ENCODE measurements at regions not wholly inside any gene's neighbourhood (a gene's known extent, or its start where the extent isn't known, plus 50 kb on each side); places are given as distances from the start of the nearest gene placed in this dataset.
"Not testable (repeated sequence)": the region's sequence is repeated elsewhere in the genome, so short reads cannot be mapped to it uniquely, and the experiment has no call there.

- not testable (repeated sequence) for H3K4me3 ChIP-seq (ENCODE audit: low read length); H3K27me3 ChIP-seq (ENCODE audit: control insufficient read depth, insufficient read depth, low read length); H3K9me3 ChIP-seq (replicated peaks; ENCODE audit: low read length); H3K4me2 ChIP-seq (ENCODE audit: low read length); H3K36me3 ChIP-seq (ENCODE audit: insufficient read depth, low read length); H3K4me1 ChIP-seq (ENCODE audit: control insufficient read depth, insufficient read depth, low read length); H3K9ac ChIP-seq (ENCODE audit: low read depth, low read length)
Measured at GRCh38 chr4:154907345-154908045, 126.4 kb downstream of the RBM46 start.

GRCh38 chr4:154908168-154908567 lies 127.1 kb downstream of the RBM46 start:
- peaks cover 7% of the 10 kb centered on the region for H3K4me1 ChIP-seq (ENCODE audit: control insufficient read depth, insufficient read depth, low read length)
- no peak overlapping the region for H3K4me2 ChIP-seq (ENCODE audit: low read length)
- H3K9me3 ChIP-seq (replicated peaks; ENCODE audit: low read length) = no peaks in the 10 kb centered on the region
- no peak overlapping the region for H3K9ac ChIP-seq (ENCODE audit: low read depth, low read length)
- no peak overlapping the region for H3K4me3 ChIP-seq (ENCODE audit: low read length)
- H3K27me3 ChIP-seq (ENCODE audit: control insufficient read depth, insufficient read depth, low read length) = no peaks in the 10 kb centered on the region
- H3K36me3 ChIP-seq (ENCODE audit: insufficient read depth, low read length) = no peaks in the 10 kb centered on the region

- Histone ChIP-seq H3K9ac (ENCODE audit: low read depth, low read length) (no peak overlapping the region), H3K4me1 (ENCODE audit: control insufficient read depth, insufficient read depth, low read length) (peaks cover 7% of the 10 kb centered on the region), H3K36me3 (ENCODE audit: insufficient read depth, low read length) (no peaks in the 10 kb centered on the region), H3K9me3 (replicated peaks; ENCODE audit: low read length) (no peaks in the 10 kb centered on the region), H3K4me2 (ENCODE audit: low read length) (no peak overlapping the region), H3K27me3 (ENCODE audit: control insufficient read depth, insufficient read depth, low read length) (peaks cover 3% of the 10 kb centered on the region), H3K4me3 (ENCODE audit: low read length) (no peak overlapping the region)
Measured at GRCh38 chr4:154911097-154911496, 130.0 kb downstream of the RBM46 start.

GRCh38 chr4:154911608-154912098 lies 130.6 kb downstream of the RBM46 start:
- H3K27me3 ChIP-seq (ENCODE audit: control insufficient read depth, insufficient read depth, low read length) = peaks cover 3% of the 10 kb centered on the region
- H3K9ac ChIP-seq (ENCODE audit: low read depth, low read length) = no peak overlapping the region
- no peaks in the 10 kb centered on the region for H3K9me3 ChIP-seq (replicated peaks; ENCODE audit: low read length)
- H3K36me3 ChIP-seq (ENCODE audit: insufficient read depth, low read length) = no peaks in the 10 kb centered on the region
- no peak overlapping the region for H3K4me3 ChIP-seq (ENCODE audit: low read length)
- no peak overlapping the region for H3K4me2 ChIP-seq (ENCODE audit: low read length)
- H3K4me1 ChIP-seq (ENCODE audit: control insufficient read depth, insufficient read depth, low read length) = peaks cover 7% of the 10 kb centered on the region

- no peak overlapping the region for H3K4me2 ChIP-seq (ENCODE audit: low read length)
- H3K9ac ChIP-seq (ENCODE audit: low read depth, low read length) = no peak overlapping the region
- no peaks in the 10 kb centered on the region for H3K9me3 ChIP-seq (replicated peaks; ENCODE audit: low read length)
- H3K36me3 ChIP-seq (ENCODE audit: insufficient read depth, low read length) = no peaks in the 10 kb centered on the region
- no peaks in the 10 kb centered on the region for H3K4me1 ChIP-seq (ENCODE audit: control insufficient read depth, insufficient read depth, low read length)
- H3K4me3 ChIP-seq (ENCODE audit: low read length) = no peak overlapping the region
- peaks cover 3% of the 10 kb centered on the region for H3K27me3 ChIP-seq (ENCODE audit: control insufficient read depth, insufficient read depth, low read length)
Measured at GRCh38 chr4:154916068-154916467, 135.0 kb downstream of the RBM46 start.

- H3K36me3 ChIP-seq (ENCODE audit: insufficient read depth, low read length) = no peaks in the 10 kb centered on the region
- no peaks in the 10 kb centered on the region for H3K9me3 ChIP-seq (replicated peaks; ENCODE audit: low read length)
- H3K4me2 ChIP-seq (ENCODE audit: low read length) = no peak overlapping the region
- H3K4me1 ChIP-seq (ENCODE audit: control insufficient read depth, insufficient read depth, low read length) = no peaks in the 10 kb centered on the region
- H3K9ac ChIP-seq (ENCODE audit: low read depth, low read length) = no peak overlapping the region
- H3K27me3 ChIP-seq (ENCODE audit: control insufficient read depth, insufficient read depth, low read length) = no peaks in the 10 kb centered on the region
- H3K4me3 ChIP-seq (ENCODE audit: low read length) = no peak overlapping the region
Measured at GRCh38 chr4:154927126-154927680, 146.1 kb downstream of the RBM46 start.

- Histone ChIP-seq H3K4me2 (ENCODE audit: low read length) (no peak overlapping the region), H3K9ac (ENCODE audit: low read depth, low read length) (no peak overlapping the region), H3K27me3 (ENCODE audit: control insufficient read depth, insufficient read depth, low read length) (no peaks in the 10 kb centered on the region), H3K36me3 (ENCODE audit: insufficient read depth, low read length) (no peaks in the 10 kb centered on the region), H3K4me3 (ENCODE audit: low read length) (no peak overlapping the region), H3K9me3 (replicated peaks; ENCODE audit: low read length) (no peaks in the 10 kb centered on the region), H3K4me1 (ENCODE audit: control insufficient read depth, insufficient read depth, low read length) (no peaks in the 10 kb centered on the region)
Measured at GRCh38 chr4:154928640-154929257, 147.7 kb downstream of the RBM46 start.

GRCh38 chr4:154936873-154937272 lies 155.8 kb downstream of the RBM46 start:
- H3K4me3 ChIP-seq (ENCODE audit: low read length) = no peak overlapping the region
- no peak overlapping the region for H3K4me2 ChIP-seq (ENCODE audit: low read length)
- no peaks in the 10 kb centered on the region for H3K27me3 ChIP-seq (ENCODE audit: control insufficient read depth, insufficient read depth, low read length)
- no peaks in the 10 kb centered on the region for H3K4me1 ChIP-seq (ENCODE audit: control insufficient read depth, insufficient read depth, low read length)
- no peaks in the 10 kb centered on the region for H3K36me3 ChIP-seq (ENCODE audit: insufficient read depth, low read length)
- no peaks in the 10 kb centered on the region for H3K9me3 ChIP-seq (replicated peaks; ENCODE audit: low read length)
- no peak overlapping the region for H3K9ac ChIP-seq (ENCODE audit: low read depth, low read length)

GRCh38 chr4:154939851-154940250 lies 158.8 kb downstream of the RBM46 start:
- H3K4me2 ChIP-seq (ENCODE audit: low read length) = no peak overlapping the region
- H3K4me1 ChIP-seq (ENCODE audit: control insufficient read depth, insufficient read depth, low read length) = no peaks in the 10 kb centered on the region
- H3K4me3 ChIP-seq (ENCODE audit: low read length) = no peak overlapping the region
- H3K9ac ChIP-seq (ENCODE audit: low read depth, low read length) = no peak overlapping the region
- H3K36me3 ChIP-seq (ENCODE audit: insufficient read depth, low read length) = no peaks in the 10 kb centered on the region
- H3K27me3 ChIP-seq (ENCODE audit: control insufficient read depth, insufficient read depth, low read length) = no peaks in the 10 kb centered on the region
- no peaks in the 10 kb centered on the region for H3K9me3 ChIP-seq (replicated peaks; ENCODE audit: low read length)

GRCh38 chr4:154942176-154942575 lies 161.1 kb downstream of the RBM46 start:
- no peaks in the 10 kb centered on the region for H3K9me3 ChIP-seq (replicated peaks; ENCODE audit: low read length)
- H3K4me1 ChIP-seq (ENCODE audit: control insufficient read depth, insufficient read depth, low read length) = no peaks in the 10 kb centered on the region
- no peak overlapping the region for H3K4me3 ChIP-seq (ENCODE audit: low read length)
- H3K36me3 ChIP-seq (ENCODE audit: insufficient read depth, low read length) = no peaks in the 10 kb centered on the region
- H3K27me3 ChIP-seq (ENCODE audit: control insufficient read depth, insufficient read depth, low read length) = no peaks in the 10 kb centered on the region
- no peak overlapping the region for H3K9ac ChIP-seq (ENCODE audit: low read depth, low read length)
- no peak overlapping the region for H3K4me2 ChIP-seq (ENCODE audit: low read length)

GRCh38 chr4:154944996-154945395 lies 163.9 kb downstream of the RBM46 start:
- no peaks in the 10 kb centered on the region for H3K27me3 ChIP-seq (ENCODE audit: control insufficient read depth, insufficient read depth, low read length)
- no peaks in the 10 kb centered on the region for H3K9me3 ChIP-seq (replicated peaks; ENCODE audit: low read length)
- no peak overlapping the region for H3K9ac ChIP-seq (ENCODE audit: low read depth, low read length)
- H3K4me1 ChIP-seq (ENCODE audit: control insufficient read depth, insufficient read depth, low read length) = no peaks in the 10 kb centered on the region
- H3K4me2 ChIP-seq (ENCODE audit: low read length) = no peak overlapping the region
- H3K36me3 ChIP-seq (ENCODE audit: insufficient read depth, low read length) = no peaks in the 10 kb centered on the region
- H3K4me3 ChIP-seq (ENCODE audit: low read length) = no peak overlapping the region

GRCh38 chr4:154946113-154946512 lies 165.0 kb downstream of the RBM46 start:
- no peak overlapping the region for H3K4me3 ChIP-seq (ENCODE audit: low read length)
- no peaks in the 10 kb centered on the region for H3K4me1 ChIP-seq (ENCODE audit: control insufficient read depth, insufficient read depth, low read length)
- no peaks in the 10 kb centered on the region for H3K9me3 ChIP-seq (replicated peaks; ENCODE audit: low read length)
- no peaks in the 10 kb centered on the region for H3K27me3 ChIP-seq (ENCODE audit: control insufficient read depth, insufficient read depth, low read length)
- H3K4me2 ChIP-seq (ENCODE audit: low read length) = no peak overlapping the region
- no peaks in the 10 kb centered on the region for H3K36me3 ChIP-seq (ENCODE audit: insufficient read depth, low read length)
- H3K9ac ChIP-seq (ENCODE audit: low read depth, low read length) = no peak overlapping the region
